MCF 10A (cell line): ENCODE measurements at regions not wholly inside any gene's neighbourhood (a gene's known extent, or its start where the extent isn't known, plus 50 kb on each side); places are given as distances from the start of the nearest gene placed in this dataset.

Experiments
- BruUV-seq: library from RNA; stranded (reverse); fragments of 400-500 nt; replicated peaks from 2 replicates; lab custom pipeline; 2021; lab: Mats Ljungman, UMichigan
- CTCF ChIA-PET: fragments of 300-600 bp; sonication (Branson Sonifier 250); formaldehyde crosslinking; extraction: SDS; loops from one replicate; lab custom pipeline; 2021; ENCODE audit warnings: antibody characterized with exemption, inconsistent platforms; lab: Yijun Ruan, JAX
- POLR2A ChIA-PET: fragments of 300-600, 350-650 bp; sonication (Branson Sonifier 250); formaldehyde crosslinking; extraction: SDS; loops from one replicate; lab custom pipeline; 2020; ENCODE audit warnings: antibody characterized with exemption, inconsistent platforms; lab: Yijun Ruan, JAX
- DNase-seq: peaks from one replicate; pipeline ENCODE4 v3.0.0-alpha.2; 2018; ENCODE audit not compliant: unreplicated experiment
- H3K27ac Mint-ChIP-seq: one replicate; pipeline ENCODE4 v1.8.0; 2022; ENCODE audit warnings: mild to moderate bottlenecking, low read depth, mixed read lengths; ENCODE audit not compliant: unreplicated experiment
- H3K27me3 Mint-ChIP-seq: one replicate; pipeline ENCODE4 v1.8.0; 2022; ENCODE audit warnings: mixed read lengths; ENCODE audit not compliant: insufficient read depth, unreplicated experiment
- H3K36me3 Mint-ChIP-seq: one replicate; pipeline ENCODE4 v1.8.0; 2022; ENCODE audit warnings: mild to moderate bottlenecking, moderate library complexity, mixed read lengths; ENCODE audit not compliant: insufficient read depth, unreplicated experiment
- H3K4me1 Mint-ChIP-seq: one replicate; pipeline ENCODE4 v1.8.0; 2022; ENCODE audit warnings: mixed read lengths; ENCODE audit not compliant: insufficient read depth, unreplicated experiment
- H3K4me3 Mint-ChIP-seq: one replicate; pipeline ENCODE4 v1.8.0; 2022; ENCODE audit warnings: mild to moderate bottlenecking, moderate library complexity, mixed read lengths; ENCODE audit not compliant: unreplicated experiment
- H3K9me3 Mint-ChIP-seq: one replicate; pipeline ENCODE4 v1.8.0; 2022; ENCODE audit warnings: mixed read lengths; ENCODE audit not compliant: unreplicated experiment
- CTCF ChIP-seq: fragments of 200-600 bp; IDR thresholded peaks from one replicate; pipeline ENCODE4 v1.8.0; 2022; ENCODE audit warnings: antibody characterized with exemption, mild to moderate bottlenecking; ENCODE audit not compliant: unreplicated experiment
- intact Hi-C: fragments of 100-400 bp; cut with micrococcal nuclease; formaldehyde crosslinking; loops from 2 replicates; pipeline ENCODE4 v1.14.1; 2022

GRCh38 chr22:49268924-49269323 is 558.7 kb downstream of the BRD1 start:
- ChIA-PET POLR2A (no interaction called here), CTCF (interaction anchor here (0.7 kb wide), 1 partner anchor 17 kb away, joined by 3 read pairs; no protein-coding TSS in a partner anchor)
- intact Hi-C loops: no loop called here
- no peaks in the 10 kb centered on the region for H3K27me3 Mint-ChIP-seq
- H3K4me3 Mint-ChIP-seq: no peak overlapping the region
- DNase-seq: no peak
- H3K4me1 Mint-ChIP-seq: no peaks in the 10 kb centered on the region
- H3K36me3 Mint-ChIP-seq: no peaks in the 10 kb centered on the region
- BruUV-seq: no TSS peak
- H3K9me3 Mint-ChIP-seq: peaks cover 21% of the 10 kb centered on the region
- no peak for TF ChIP-seq CTCF
- no peak overlapping the region for H3K27ac Mint-ChIP-seq

- H3K27me3 Mint-ChIP-seq: no peaks in the 10 kb centered on the region
- no peak for DNase-seq
- ChIA-PET POLR2A (no interaction called here), CTCF (no interaction called here)
- H3K36me3 Mint-ChIP-seq: no peaks in the 10 kb centered on the region
- H3K4me1 Mint-ChIP-seq: no peaks in the 10 kb centered on the region
- H3K9me3 Mint-ChIP-seq: peaks cover 17% of the 10 kb centered on the region
- intact Hi-C loops: no loop called here
- no peak overlapping the region for H3K27ac Mint-ChIP-seq
- TF ChIP-seq CTCF: no peak
- no peak overlapping the region for H3K4me3 Mint-ChIP-seq
- no TSS peak for BruUV-seq
These were observed 559.7 kb downstream of the BRD1 start for GRCh38 chr22:49267996-49268395.

GRCh38 chr22:49266561-49267519 is 560.8 kb downstream of the BRD1 start:
- Mint-ChIP-seq H3K4me1 (no peaks in the 10 kb centered on the region), H3K36me3 (no peaks in the 10 kb centered on the region), H3K9me3 (peaks cover 11% of the 10 kb centered on the region), H3K4me3 (no peak overlapping the region), H3K27me3 (no peaks in the 10 kb centered on the region), H3K27ac (no peak overlapping the region)
- BruUV-seq: no TSS peak
- intact Hi-C loops: no loop called here
- ChIA-PET CTCF (no interaction called here), POLR2A (no interaction called here)
- no peak for TF ChIP-seq CTCF
- DNase-seq: no peak

- no peak overlapping the region for H3K27ac Mint-ChIP-seq
- no peaks in the 10 kb centered on the region for H3K36me3 Mint-ChIP-seq
- intact Hi-C loops: no loop called here
- no peak overlapping the region for H3K4me3 Mint-ChIP-seq
- ChIA-PET POLR2A (no interaction called here), CTCF (interaction anchor here (0.6 kb wide), 1 partner anchor 483 kb away, joined by 3 read pairs; no protein-coding TSS in a partner anchor)
- H3K9me3 Mint-ChIP-seq: peaks cover 28% of the 10 kb centered on the region
- H3K27me3 Mint-ChIP-seq: no peaks in the 10 kb centered on the region
- no TSS peak for BruUV-seq
- no peak for DNase-seq
- TF ChIP-seq CTCF: no peak
- no peaks in the 10 kb centered on the region for H3K4me1 Mint-ChIP-seq
These were observed 563.0 kb downstream of the BRD1 start for GRCh38 chr22:49264696-49265095.
